ENCODE measurements at regions not wholly inside any gene's neighbourhood (a gene's known extent, or its start where the extent isn't known, plus 50 kb on each side); places are given as distances from the start of the nearest gene placed in this dataset.

- TF ChIP-seq BCL11A (IDR thresholded peaks at IDR 0.05; ENCODE audit: low read depth, low read length) (no peak), CHD2 (IDR thresholded peaks at IDR 0.05; ENCODE audit: borderline replicate concordance, low read depth, low read length) (no peak), YY1 (IDR thresholded peaks at IDR 0.05; ENCODE audit: low read depth, low read length) (peak; percentile 83), RCOR1 (conservative IDR thresholded peaks at IDR 0.05; ENCODE audit: low read depth, low read length) (no peak)
- TF ChIP-seq, protein P1, sequence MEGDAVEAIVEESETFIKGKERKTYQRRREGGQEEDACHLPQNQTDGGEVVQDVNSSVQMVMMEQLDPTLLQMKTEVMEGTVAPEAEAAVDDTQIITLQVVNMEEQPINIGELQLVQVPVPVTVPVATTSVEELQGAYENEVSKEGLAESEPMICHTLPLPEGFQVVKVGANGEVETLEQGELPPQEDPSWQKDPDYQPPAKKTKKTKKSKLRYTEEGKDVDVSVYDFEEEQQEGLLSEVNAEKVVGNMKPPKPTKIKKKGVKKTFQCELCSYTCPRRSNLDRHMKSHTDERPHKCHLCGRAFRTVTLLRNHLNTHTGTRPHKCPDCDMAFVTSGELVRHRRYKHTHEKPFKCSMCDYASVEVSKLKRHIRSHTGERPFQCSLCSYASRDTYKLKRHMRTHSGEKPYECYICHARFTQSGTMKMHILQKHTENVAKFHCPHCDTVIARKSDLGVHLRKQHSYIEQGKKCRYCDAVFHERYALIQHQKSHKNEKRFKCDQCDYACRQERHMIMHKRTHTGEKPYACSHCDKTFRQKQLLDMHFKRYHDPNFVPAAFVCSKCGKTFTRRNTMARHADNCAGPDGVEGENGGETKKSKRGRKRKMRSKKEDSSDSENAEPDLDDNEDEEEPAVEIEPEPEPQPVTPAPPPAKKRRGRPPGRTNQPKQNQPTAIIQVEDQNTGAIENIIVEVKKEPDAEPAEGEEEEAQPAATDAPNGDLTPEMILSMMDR (IDR thresholded peaks at IDR 0.05 in 2 of 3, conservative IDR thresholded peaks at IDR 0.05 in 1 of 3; ENCODE audit: control insufficient read depth in 2 of 3, extremely low read depth in 1 of 3, insufficient read depth in 1 of 3, low read depth in 3 of 3, low read length in 3 of 3): peak; percentile 69 to 77 (median 70)
Measured at GRCh38 chr10:28432210-28432676, 100.7 kb upstream of the WAC start.

Measured in GM12878 (cell line).